SK-N-MC (cell line): ENCODE measurements at regions not wholly inside any gene's neighbourhood (a gene's known extent, or its start where the extent isn't known, plus 50 kb on each side); places are given as distances from the start of the nearest gene placed in this dataset.

Experiments
- EZH2 ChIP-seq: fragments of 200-600 bp; sonication (generic); IDR thresholded peaks from one replicate; pipeline ENCODE4 v1.6.1; 2017; ENCODE audit warnings: antibody characterized with exemption
- FOXP2 ChIP-seq: optimal IDR thresholded peaks from 2 replicates; pipeline ENCODE3; 2011; ENCODE audit warnings: mild to moderate bottlenecking, moderate library complexity; ENCODE audit not compliant: insufficient read depth; ENCODE audit errors: extremely low read length, control extremely low read depth
- POLR2AphosphoS5 ChIP-seq: IDR thresholded peaks from 2 replicates; pipeline ENCODE4 v1.6.1; 2012; ENCODE audit warnings: mild to moderate bottlenecking, low read depth, low read length, borderline replicate concordance

DNA sequence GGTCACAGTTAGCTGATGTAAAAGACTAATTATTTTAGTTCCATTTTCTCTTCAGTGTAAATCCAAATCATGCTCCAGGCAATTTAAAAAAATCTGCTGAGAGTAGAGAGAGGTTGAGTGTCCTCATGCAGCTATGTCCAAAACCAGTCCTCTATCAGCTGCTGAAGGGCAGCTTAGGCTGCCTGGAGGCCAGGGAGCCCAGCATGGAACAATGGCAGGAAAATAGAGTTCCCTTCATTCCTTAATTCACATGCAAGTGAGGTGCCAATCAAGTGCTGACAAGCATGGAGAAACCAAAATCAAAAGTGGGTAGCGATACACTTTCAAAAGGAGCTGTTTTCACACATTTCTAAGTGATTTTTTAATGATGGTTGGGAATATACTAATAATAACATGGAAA is 78.3 kb upstream of the POU5F2 start:
- TF ChIP-seq EZH2 (no peak), POLR2AphosphoS5 (no peak), FOXP2 (no peak)
